ENCODE measurements at regions not wholly inside any gene's neighbourhood (a gene's known extent, or its start where the extent isn't known, plus 50 kb on each side); places are given as distances from the start of the nearest gene placed in this dataset.
"Not testable (repeated sequence)": the region's sequence is repeated elsewhere in the genome, so short reads cannot be mapped to it uniquely, and the experiment has no call there.

- intact Hi-C loops (cut with micrococcal nuclease), result no loop called here
- H3K36me3 Mint-ChIP-seq, result no peaks in the 10 kb centered on the region
- no peak overlapping the region for H3K4me3 Mint-ChIP-seq
- DNase-seq, result no peak
- no peaks in the 10 kb centered on the region for H3K27me3 Mint-ChIP-seq
- Histone ChIP-seq H3K27me3 (ENCODE audit: insufficient read depth, low read length) (no peaks in the 10 kb centered on the region), H3K4me3 (ENCODE audit: low read length in 2 of 2) (no peak overlapping the region), H3K36me3 (ENCODE audit: insufficient read depth, low read length) (no peaks in the 10 kb centered on the region), H3K9me3 (ENCODE audit: control insufficient read depth in 1 of 2, low read length in 2 of 2) (no peaks in the 10 kb centered on the region), H3K4me1 (ENCODE audit: insufficient read depth, low read length) (no peaks in the 10 kb centered on the region), H3K27ac (ENCODE audit: low read depth, low read length) (no peak overlapping the region)
- no peak overlapping the region for H3K27ac Mint-ChIP-seq
- POLR2A ChIA-PET (ENCODE audit: partially characterized antibody), result no interaction called here
- CTCF ChIA-PET (ENCODE audit: partially characterized antibody), result no interaction called here
- no peaks in the 10 kb centered on the region for H3K4me1 Mint-ChIP-seq
- H3K9me3 Mint-ChIP-seq, result peaks cover 0 to 11% (median 5%) of the 10 kb centered on the region in 8 donors
These were observed 520.2 kb upstream of the NUDT12 start for GRCh38 chr5:104082754-104083153.

GRCh38 chr5:104081232-104081631 lies 518.6 kb upstream of the NUDT12 start:
- no peak overlapping the region for H3K27ac Mint-ChIP-seq
- H3K27me3 Mint-ChIP-seq, result no peaks in the 10 kb centered on the region
- Histone ChIP-seq H3K27me3 (ENCODE audit: insufficient read depth, low read length) (no peaks in the 10 kb centered on the region), H3K4me3 (ENCODE audit: low read length in 2 of 2) (no peak overlapping the region), H3K27ac (ENCODE audit: low read depth, low read length) (no peak overlapping the region), H3K36me3 (ENCODE audit: insufficient read depth, low read length) (no peaks in the 10 kb centered on the region), H3K9me3 (ENCODE audit: control insufficient read depth in 1 of 2, low read length in 2 of 2) (no peaks in the 10 kb centered on the region), H3K4me1 (ENCODE audit: insufficient read depth, low read length) (no peaks in the 10 kb centered on the region)
- no peaks in the 10 kb centered on the region for H3K36me3 Mint-ChIP-seq
- H3K4me1 Mint-ChIP-seq, result no peaks in the 10 kb centered on the region
- H3K4me3 Mint-ChIP-seq, result no peak overlapping the region
- no peak for DNase-seq
- peaks cover 0 to 8% (median 4%) of the 10 kb centered on the region in 8 donors for H3K9me3 Mint-ChIP-seq
- intact Hi-C loops (cut with micrococcal nuclease), result no loop called here
- POLR2A ChIA-PET (ENCODE audit: partially characterized antibody), result no interaction called here
- CTCF ChIA-PET (ENCODE audit: partially characterized antibody), result no interaction called here

- ChIA-PET POLR2A (ENCODE audit: partially characterized antibody) (no interaction called here), CTCF (ENCODE audit: partially characterized antibody) (no interaction called here)
- Histone ChIP-seq H3K27me3 (ENCODE audit: insufficient read depth, low read length) (no peaks in the 10 kb centered on the region), H3K27ac (ENCODE audit: low read depth, low read length) (no peak overlapping the region), H3K4me3 (ENCODE audit: low read length in 2 of 2) (no peak overlapping the region), H3K9me3 (ENCODE audit: control insufficient read depth in 1 of 2, low read length in 2 of 2) (no peaks in the 10 kb centered on the region), H3K4me1 (ENCODE audit: insufficient read depth, low read length) (no peaks in the 10 kb centered on the region), H3K36me3 (ENCODE audit: insufficient read depth, low read length) (no peaks in the 10 kb centered on the region)
- Mint-ChIP-seq H3K4me3 (no peak overlapping the region), H3K4me1 (no peaks in the 10 kb centered on the region), H3K27me3 (no peaks in the 10 kb centered on the region), H3K9me3 (peaks cover 0 to 8% (median 4%) of the 10 kb centered on the region in 8 donors), H3K36me3 (no peaks in the 10 kb centered on the region), H3K27ac (no peak overlapping the region)
- no peak for DNase-seq
- intact Hi-C loops (cut with micrococcal nuclease), result no loop called here
These were observed 518.1 kb upstream of the NUDT12 start for GRCh38 chr5:104080646-104081175.

GRCh38 chr5:104079861-104080645 lies 517.5 kb upstream of the NUDT12 start:
- DNase-seq; H3K27me3 ChIP-seq (ENCODE audit: insufficient read depth, low read length); H3K27ac ChIP-seq (ENCODE audit: low read depth, low read length); H3K4me1 ChIP-seq (ENCODE audit: insufficient read depth, low read length); H3K4me1 Mint-ChIP-seq; CTCF ChIA-PET (ENCODE audit: partially characterized antibody); H3K27ac Mint-ChIP-seq; H3K27me3 Mint-ChIP-seq; H3K4me3 ChIP-seq (ENCODE audit: low read length in 2 of 2); intact Hi-C loops (cut with micrococcal nuclease); H3K4me3 Mint-ChIP-seq; H3K36me3 Mint-ChIP-seq; POLR2A ChIA-PET (ENCODE audit: partially characterized antibody); H3K9me3 Mint-ChIP-seq; H3K36me3 ChIP-seq (ENCODE audit: insufficient read depth, low read length); H3K9me3 ChIP-seq (ENCODE audit: control insufficient read depth in 1 of 2, low read length in 2 of 2): not testable (repeated sequence)

GRCh38 chr5:104071887-104072286 lies 509.3 kb upstream of the NUDT12 start:
- H3K4me3 ChIP-seq (ENCODE audit: low read length in 2 of 2), result no peak overlapping the region
- Mint-ChIP-seq H3K27me3 (no peaks in the 10 kb centered on the region), H3K4me3 (no peak overlapping the region), H3K27ac (no peak overlapping the region), H3K4me1 (no peaks in the 10 kb centered on the region), H3K36me3 (no peaks in the 10 kb centered on the region), H3K9me3 (peaks cover 0 to 7% (median 2%) of the 10 kb centered on the region in 8 donors)
- no peak overlapping the region for H3K27ac ChIP-seq (ENCODE audit: low read depth, low read length)
- no peaks in the 10 kb centered on the region for H3K4me1 ChIP-seq (ENCODE audit: insufficient read depth, low read length)
- DNase-seq, result no peak
- no peaks in the 10 kb centered on the region for H3K27me3 ChIP-seq (ENCODE audit: insufficient read depth, low read length)
- ChIA-PET POLR2A (ENCODE audit: partially characterized antibody) (no interaction called here), CTCF (ENCODE audit: partially characterized antibody) (no interaction called here)
- intact Hi-C loops (cut with micrococcal nuclease), result no loop called here
- no peaks in the 10 kb centered on the region for H3K9me3 ChIP-seq (ENCODE audit: control insufficient read depth in 1 of 2, low read length in 2 of 2)
- H3K36me3 ChIP-seq (ENCODE audit: insufficient read depth, low read length), result no peaks in the 10 kb centered on the region

GRCh38 chr5:104062621-104063377 lies 500.2 kb upstream of the NUDT12 start:
- no peak overlapping the region for H3K4me3 ChIP-seq (ENCODE audit: low read length in 2 of 2)
- H3K9me3 Mint-ChIP-seq, result peaks cover 0 to 14% (median 3%) of the 10 kb centered on the region in 8 donors
- H3K4me1 ChIP-seq (ENCODE audit: insufficient read depth, low read length), result no peaks in the 10 kb centered on the region
- no peaks in the 10 kb centered on the region for H3K9me3 ChIP-seq (ENCODE audit: control insufficient read depth in 1 of 2, low read length in 2 of 2)
- H3K36me3 Mint-ChIP-seq, result no peaks in the 10 kb centered on the region
- no peak overlapping the region for H3K27ac ChIP-seq (ENCODE audit: low read depth, low read length)
- ChIA-PET POLR2A (ENCODE audit: partially characterized antibody) (no interaction called here), CTCF (ENCODE audit: partially characterized antibody) (no interaction called here)
- H3K27me3 ChIP-seq (ENCODE audit: insufficient read depth, low read length), result no peaks in the 10 kb centered on the region
- intact Hi-C loops (cut with micrococcal nuclease), result no loop called here
- no peak overlapping the region for H3K4me3 Mint-ChIP-seq
- no peak overlapping the region for H3K27ac Mint-ChIP-seq
- H3K36me3 ChIP-seq (ENCODE audit: insufficient read depth, low read length), result no peaks in the 10 kb centered on the region
- H3K4me1 Mint-ChIP-seq, result no peaks in the 10 kb centered on the region
- DNase-seq, result no peak
- H3K27me3 Mint-ChIP-seq, result no peaks in the 10 kb centered on the region

GRCh38 chr5:104061707-104062106 lies 499.1 kb upstream of the NUDT12 start:
- Mint-ChIP-seq H3K27ac (no peak overlapping the region), H3K4me3 (no peak overlapping the region), H3K4me1 (no peaks in the 10 kb centered on the region), H3K27me3 (no peaks in the 10 kb centered on the region), H3K9me3 (peaks cover 0 to 12% (median 3%) of the 10 kb centered on the region in 8 donors), H3K36me3 (no peaks in the 10 kb centered on the region)
- DNase-seq, result no peak
- CTCF ChIA-PET (ENCODE audit: partially characterized antibody), result no interaction called here
- POLR2A ChIA-PET (ENCODE audit: partially characterized antibody), result no interaction called here
- intact Hi-C loops (cut with micrococcal nuclease), result no loop called here
- no peak overlapping the region for H3K27ac ChIP-seq (ENCODE audit: low read depth, low read length)
- no peaks in the 10 kb centered on the region for H3K36me3 ChIP-seq (ENCODE audit: insufficient read depth, low read length)
- H3K4me3 ChIP-seq (ENCODE audit: low read length in 2 of 2), result no peak overlapping the region
- no peaks in the 10 kb centered on the region for H3K4me1 ChIP-seq (ENCODE audit: insufficient read depth, low read length)
- H3K9me3 ChIP-seq (ENCODE audit: control insufficient read depth in 1 of 2, low read length in 2 of 2), result no peaks in the 10 kb centered on the region
- no peaks in the 10 kb centered on the region for H3K27me3 ChIP-seq (ENCODE audit: insufficient read depth, low read length)
